KMS-11 (cell line): ENCODE measurements at regions not wholly inside any gene's neighbourhood (a gene's known extent, or its start where the extent isn't known, plus 50 kb on each side); places are given as distances from the start of the nearest gene placed in this dataset.

ENCODE experiments used
- H2AFZ ChIP-seq: fragments of 200-600 bp; sonication (generic); 2 replicates; pipeline ENCODE4 v1.6.1; 2016; ENCODE audit warnings: antibody characterized with exemption, mixed run types, low read depth
- H3K27ac ChIP-seq: fragments of 200-600 bp; sonication (generic); 2 replicates; pipeline ENCODE4 v1.6.1; 2016; ENCODE audit warnings: mild to moderate bottlenecking, mixed run types
- H3K27me3 ChIP-seq: fragments of 200-600 bp; sonication (generic); 2 replicates; pipeline ENCODE4 v1.6.1; 2017; ENCODE audit warnings: mild to moderate bottlenecking, low read depth, mixed run types, moderate library complexity; ENCODE audit not compliant: insufficient read depth
- H3K36me3 ChIP-seq: fragments of 200-600 bp; sonication (generic); 2 replicates; pipeline ENCODE4 v1.6.1; 2017; ENCODE audit warnings: mild to moderate bottlenecking, mixed run types; ENCODE audit not compliant: insufficient read depth
- H3K4me1 ChIP-seq: fragments of 200-600 bp; sonication (generic); 2 replicates; pipeline ENCODE4 v1.6.1; 2016; ENCODE audit warnings: mild to moderate bottlenecking, low read depth, mixed run types; ENCODE audit not compliant: poor library complexity, severe bottlenecking
- H3K4me2 ChIP-seq: fragments of 200-600 bp; sonication (generic); 2 replicates; pipeline ENCODE4 v1.7.0; 2016; ENCODE audit warnings: mild to moderate bottlenecking, mixed run types
- H3K4me3 ChIP-seq: fragments of 200-600 bp; sonication (generic); IDR thresholded peaks from 2 replicates; pipeline ENCODE4 v1.6.1; 2017; ENCODE audit warnings: low read depth, low read length, mixed read lengths; ENCODE audit not compliant: insufficient read depth
- H3K79me2 ChIP-seq: fragments of 200-600 bp; sonication (generic); 2 replicates; pipeline ENCODE4 v1.6.1; 2016; ENCODE audit warnings: low read depth, mixed run types; ENCODE audit not compliant: insufficient read depth
- H3K9ac ChIP-seq: fragments of 200-600 bp; sonication (generic); 2 replicates; pipeline ENCODE4 v1.6.1; 2016; ENCODE audit warnings: mild to moderate bottlenecking, mixed run types
- H4K20me1 ChIP-seq: fragments of 200-600 bp; sonication (generic); 2 replicates; pipeline ENCODE4 v1.6.1; 2016; ENCODE audit warnings: mild to moderate bottlenecking, mixed run types; ENCODE audit not compliant: insufficient read depth
- TF ChIP-seq, protein P1 (sequence below): fragments of 200-600 bp; sonication (generic); conservative IDR thresholded peaks from 2 replicates; pipeline ENCODE4 v1.6.1; 2017; ENCODE audit warnings: low read depth, mild to moderate bottlenecking, antibody characterized with exemption, low read length, moderate library complexity, mixed read lengths

DNA sequence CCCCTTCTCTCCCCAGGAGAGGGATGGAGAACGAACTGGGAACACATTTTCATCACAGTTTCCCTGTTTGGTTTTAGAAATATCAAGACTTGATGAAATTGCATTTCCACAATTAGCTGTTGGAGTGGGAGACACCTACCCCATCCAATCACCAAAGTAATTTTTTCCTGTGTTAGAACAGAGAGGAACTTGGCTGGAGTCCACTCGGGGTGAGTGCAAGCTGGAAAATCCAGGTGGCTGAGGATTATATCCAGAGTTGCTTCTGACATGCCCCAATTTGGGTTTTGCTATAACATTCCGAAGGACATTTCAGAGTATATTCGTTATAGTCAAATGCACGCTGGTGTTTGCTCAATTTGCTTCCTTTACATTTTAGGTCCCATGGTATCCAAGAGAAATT is 231.8 kb downstream of the C16orf95 start:
- no peak overlapping the region for H3K4me2 ChIP-seq
- TF ChIP-seq, protein P1, sequence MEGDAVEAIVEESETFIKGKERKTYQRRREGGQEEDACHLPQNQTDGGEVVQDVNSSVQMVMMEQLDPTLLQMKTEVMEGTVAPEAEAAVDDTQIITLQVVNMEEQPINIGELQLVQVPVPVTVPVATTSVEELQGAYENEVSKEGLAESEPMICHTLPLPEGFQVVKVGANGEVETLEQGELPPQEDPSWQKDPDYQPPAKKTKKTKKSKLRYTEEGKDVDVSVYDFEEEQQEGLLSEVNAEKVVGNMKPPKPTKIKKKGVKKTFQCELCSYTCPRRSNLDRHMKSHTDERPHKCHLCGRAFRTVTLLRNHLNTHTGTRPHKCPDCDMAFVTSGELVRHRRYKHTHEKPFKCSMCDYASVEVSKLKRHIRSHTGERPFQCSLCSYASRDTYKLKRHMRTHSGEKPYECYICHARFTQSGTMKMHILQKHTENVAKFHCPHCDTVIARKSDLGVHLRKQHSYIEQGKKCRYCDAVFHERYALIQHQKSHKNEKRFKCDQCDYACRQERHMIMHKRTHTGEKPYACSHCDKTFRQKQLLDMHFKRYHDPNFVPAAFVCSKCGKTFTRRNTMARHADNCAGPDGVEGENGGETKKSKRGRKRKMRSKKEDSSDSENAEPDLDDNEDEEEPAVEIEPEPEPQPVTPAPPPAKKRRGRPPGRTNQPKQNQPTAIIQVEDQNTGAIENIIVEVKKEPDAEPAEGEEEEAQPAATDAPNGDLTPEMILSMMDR: no peak
- H3K27ac ChIP-seq: no peak overlapping the region
- peaks cover 4% of the 10 kb centered on the region; the same call in 1 of the 2 replicates for H3K27me3 ChIP-seq
- H3K4me3 ChIP-seq: no peak overlapping the region
- no peak overlapping the region for H3K9ac ChIP-seq
- no peaks in the 10 kb centered on the region for H3K79me2 ChIP-seq
- H4K20me1 ChIP-seq: no peaks in the 10 kb centered on the region
- no peaks in the 10 kb centered on the region for H3K4me1 ChIP-seq
- H3K36me3 ChIP-seq: no peaks in the 10 kb centered on the region
- H2AFZ ChIP-seq: no peak overlapping the region

DNA sequence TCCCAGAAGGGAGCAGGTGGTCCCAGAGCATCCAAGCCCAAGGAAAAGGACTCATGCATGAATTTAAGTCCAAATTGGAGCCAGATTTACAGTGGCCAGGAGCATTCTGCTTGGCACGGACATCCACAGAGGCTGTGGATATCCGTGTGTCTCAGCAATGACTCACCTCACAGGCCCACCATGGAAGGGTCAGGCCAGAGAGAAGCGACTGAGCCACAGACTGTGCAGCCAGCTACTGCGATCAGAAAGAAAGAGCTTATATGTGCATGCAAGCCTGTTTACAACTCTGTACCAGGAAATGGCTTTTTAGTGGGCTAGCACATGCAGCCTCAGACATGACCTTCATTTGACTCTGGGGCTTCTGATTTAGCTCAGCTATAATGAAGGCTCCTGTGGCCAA is 231.0 kb downstream of the C16orf95 start:
- Histone ChIP-seq H3K36me3 (no peaks in the 10 kb centered on the region), H3K4me1 (no peaks in the 10 kb centered on the region), H3K27ac (no peak overlapping the region), H3K27me3 (peaks cover 4% of the 10 kb centered on the region; the same call in 1 of the 2 replicates), H3K4me3 (no peak overlapping the region), H3K79me2 (no peaks in the 10 kb centered on the region), H4K20me1 (no peaks in the 10 kb centered on the region), H3K4me2 (no peak overlapping the region), H3K9ac (no peak overlapping the region), H2AFZ (no peak overlapping the region)
- TF ChIP-seq, protein P1: no peak

DNA sequence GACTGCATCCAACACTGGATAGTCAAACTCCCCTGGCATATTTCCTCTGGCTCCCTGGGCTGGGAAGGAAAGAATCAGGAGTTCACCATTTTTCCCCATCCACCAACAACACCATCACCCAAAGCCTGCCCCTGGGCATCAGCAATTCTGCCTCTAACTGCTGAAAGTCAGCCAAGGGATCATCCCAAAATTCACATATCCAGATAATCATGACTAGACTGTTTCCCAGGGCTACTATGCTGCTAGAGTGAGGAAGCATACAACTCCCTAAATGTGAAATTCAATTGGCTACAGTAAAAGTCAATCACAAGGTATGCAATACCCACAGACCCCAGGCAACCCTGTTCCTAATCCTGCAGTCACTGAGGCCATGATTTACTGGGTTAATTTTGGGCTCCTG is 230.6 kb downstream of the C16orf95 start:
- Histone ChIP-seq H3K79me2 (no peaks in the 10 kb centered on the region), H3K4me3 (no peak overlapping the region), H2AFZ (no peak overlapping the region), H4K20me1 (no peaks in the 10 kb centered on the region), H3K27ac (no peak overlapping the region), H3K36me3 (no peaks in the 10 kb centered on the region), H3K9ac (no peak overlapping the region), H3K27me3 (peaks cover 4% of the 10 kb centered on the region; the same call in 1 of the 2 replicates), H3K4me1 (no peaks in the 10 kb centered on the region), H3K4me2 (no peak overlapping the region)
- TF ChIP-seq, protein P1: no peak

DNA sequence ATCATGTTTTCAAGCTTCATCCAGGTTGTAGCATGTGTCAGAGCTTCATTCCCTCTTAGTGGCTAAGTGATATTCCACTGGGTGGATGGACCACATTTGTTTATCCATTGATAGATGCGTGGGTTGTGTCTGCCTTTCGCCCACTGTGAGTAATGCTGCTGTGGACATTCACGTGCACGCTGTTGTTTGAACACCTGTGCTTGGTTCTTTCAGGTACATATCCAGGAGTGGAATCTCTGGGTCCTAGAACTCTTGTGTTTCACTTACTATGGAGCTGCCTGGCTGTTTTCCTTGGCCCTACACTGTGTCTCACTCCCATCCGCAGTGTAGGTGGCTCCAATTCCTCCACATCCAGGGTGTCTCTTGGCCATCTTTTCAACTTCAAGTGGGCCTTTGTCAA is 224.2 kb downstream of the C16orf95 start:
- Histone ChIP-seq H3K4me3 (no peak overlapping the region), H3K4me1 (no peaks in the 10 kb centered on the region), H3K27me3 (no peaks in the 10 kb centered on the region; the same call in 1 of the 2 replicates), H4K20me1 (no peaks in the 10 kb centered on the region), H2AFZ (no peak overlapping the region), H3K79me2 (no peaks in the 10 kb centered on the region), H3K9ac (no peak overlapping the region), H3K27ac (no peak overlapping the region), H3K36me3 (no peaks in the 10 kb centered on the region), H3K4me2 (no peak overlapping the region)
- TF ChIP-seq, protein P1: no peak
